Tibial nerve (tissue), 4 donors: ENCODE measurements at regions not wholly inside any gene's neighbourhood (a gene's known extent, or its start where the extent isn't known, plus 50 kb on each side); places are given as distances from the start of the nearest gene placed in this dataset.

Experiments used
- CTCF ChIP-seq, 5 experiments: fragments of 200-600 bp in 3 of 5; fragments of 450-650 bp in 2 of 5; sonication (generic) in 3 of 5; IDR thresholded peaks; one replicate each; pipeline ENCODE4 v1.5.1; 2016 to 2019; ENCODE audit warnings: antibody characterized with exemption in 5 of 5, mild to moderate bottlenecking in 3 of 5, moderate library complexity in 2 of 5
- EP300 ChIP-seq, 2 donors: sonication (generic); formaldehyde crosslinking; IDR thresholded peaks; one replicate each; pipeline ENCODE4 v1.6.1; 2017; ENCODE audit warnings: antibody characterized with exemption in 2 of 2, mild to moderate bottlenecking in 1 of 2
- POLR2A ChIP-seq, 2 donors: fragments of 450-650 bp; IDR thresholded peaks; one replicate each; pipeline ENCODE4 v1.6.1; 2017; ENCODE audit warnings: antibody characterized with exemption in 2 of 2, mild to moderate bottlenecking in 2 of 2, moderate library complexity in 2 of 2

- no peak for TF ChIP-seq EP300 (IDR thresholded peaks at IDR 0.05)
- no peak for TF ChIP-seq CTCF (IDR thresholded peaks at IDR 0.05)
- TF ChIP-seq POLR2A (IDR thresholded peaks at IDR 0.05) = no peak
Observed at GRCh38 chr10:105586451-105587098, 945.5 kb downstream of the SORCS3 start.
